ENCODE measurements at regions not wholly inside any gene's neighbourhood (a gene's known extent, or its start where the extent isn't known, plus 50 kb on each side); places are given as distances from the start of the nearest gene placed in this dataset.

- DNase-seq, result no peak
These were observed 194.6 kb upstream of the FSCB start for GRCh38 chr14:44701563-44702263.

GRCh38 chr14:44700694-44701093, 193.6 kb upstream of the FSCB start:
- no peak for DNase-seq

GRCh38 chr14:44700184-44700583, 193.1 kb upstream of the FSCB start:
- no peak for DNase-seq

GRCh38 chr14:44699391-44699790, 192.3 kb upstream of the FSCB start:
- DNase-seq, result no peak

GRCh38 chr14:44669496-44669895, 162.4 kb upstream of the FSCB start:
- DNase-seq, result no peak

- DNase-seq, result no peak
These were observed 156.1 kb upstream of the FSCB start for GRCh38 chr14:44663136-44663535.

GRCh38 chr14:44662250-44662891, 155.3 kb upstream of the FSCB start:
- DNase-seq, result no peak

- no peak for DNase-seq
These were observed 151.3 kb upstream of the FSCB start for GRCh38 chr14:44658389-44658696.

- DNase-seq, result no peak
These were observed 150.8 kb upstream of the FSCB start for GRCh38 chr14:44657696-44658388.

GRCh38 chr14:44657203-44657602, 150.1 kb upstream of the FSCB start:
- no peak for DNase-seq

- no peak for DNase-seq
These were observed 147.5 kb upstream of the FSCB start for GRCh38 chr14:44654591-44654990.

- DNase-seq, result no peak
These were observed 146.6 kb upstream of the FSCB start for GRCh38 chr14:44653641-44654040.

- DNase-seq, result no peak
These were observed 145.6 kb upstream of the FSCB start for GRCh38 chr14:44652640-44653039.

GRCh38 chr14:44649061-44649460, 142.0 kb upstream of the FSCB start:
- DNase-seq, result no peak

- DNase-seq, result no peak
These were observed 133.3 kb upstream of the FSCB start for GRCh38 chr14:44640416-44640815.

GRCh38 chr14:44639781-44640385, 132.8 kb upstream of the FSCB start:
- no peak for DNase-seq

- no peak for DNase-seq
These were observed 127.6 kb upstream of the FSCB start for GRCh38 chr14:44634692-44635091.

GRCh38 chr14:44626423-44626822, 119.3 kb upstream of the FSCB start:
- no peak for DNase-seq

GRCh38 chr14:44625098-44625497, 118.0 kb upstream of the FSCB start:
- DNase-seq, result no peak

GRCh38 chr14:44620121-44621019, 113.3 kb upstream of the FSCB start:
- DNase-seq, result no peak

- DNase-seq, result no peak
These were observed 109.1 kb upstream of the FSCB start for GRCh38 chr14:44616204-44616603.

GRCh38 chr14:44613061-44613712, 106.1 kb upstream of the FSCB start:
- no peak for DNase-seq

Data from CD4-positive, alpha-beta T cell treated with Interleukin-17A for 4 hours (primary cell).